ENCODE measurements at regions not wholly inside any gene's neighbourhood (a gene's known extent, or its start where the extent isn't known, plus 50 kb on each side); places are given as distances from the start of the nearest gene placed in this dataset.

GRCh38 chr3:82179291-82179690, 417.8 kb upstream of the GBE1 start:
- H3K27me3 ChIP-seq (ENCODE audit: control insufficient read depth, insufficient read depth, low read length): no peaks in the 10 kb centered on the region
- FAIRE-seq (no peak), DNase-seq (no peak)
- no peaks in the 10 kb centered on the region for H3K36me3 ChIP-seq (ENCODE audit: control insufficient read depth in 2 of 3, insufficient read depth in 3 of 3, low read length in 3 of 3)
- no peak for TF ChIP-seq CTCF (IDR thresholded peaks at IDR 0.05; ENCODE audit: borderline replicate concordance, extremely low read depth, insufficient read depth)
- H3K4me1 ChIP-seq (ENCODE audit: control insufficient read depth in 2 of 3, insufficient read depth in 2 of 3, low read depth in 1 of 3, low read length in 3 of 3): no peaks in the 10 kb centered on the region
- H3K27ac ChIP-seq (ENCODE audit: low read depth in 2 of 2, low read length in 2 of 2): no peak overlapping the region
- H3K9ac ChIP-seq (ENCODE audit: low read length in 3 of 3): no peak overlapping the region
- H3K4me3 ChIP-seq (ENCODE audit: low read length in 3 of 3): no peak overlapping the region
- intact Hi-C loops (cut with DNase I): no loop called here
- no peaks in the 10 kb centered on the region for H3K9me3 ChIP-seq (ENCODE audit: control insufficient read depth in 2 of 3, insufficient read depth in 1 of 3, low read length in 3 of 3)

- FAIRE-seq: no peak
Measured at GRCh38 chr3:82178291-82178690, 416.8 kb upstream of the GBE1 start.

GRCh38 chr3:82177774-82178173, 416.3 kb upstream of the GBE1 start:
- intact Hi-C loops (cut with DNase I): no loop called here
- no peak for TF ChIP-seq CTCF (IDR thresholded peaks at IDR 0.05; ENCODE audit: borderline replicate concordance, extremely low read depth, insufficient read depth)
- FAIRE-seq: no peak
- H3K9me3 ChIP-seq (ENCODE audit: control insufficient read depth in 2 of 3, insufficient read depth in 1 of 3, low read length in 3 of 3): no peaks in the 10 kb centered on the region
- H3K4me1 ChIP-seq (ENCODE audit: control insufficient read depth in 2 of 3, insufficient read depth in 2 of 3, low read depth in 1 of 3, low read length in 3 of 3): no peaks in the 10 kb centered on the region
- H3K27me3 ChIP-seq (ENCODE audit: control insufficient read depth, insufficient read depth, low read length): no peaks in the 10 kb centered on the region
- no peak overlapping the region for H3K9ac ChIP-seq (ENCODE audit: low read length in 3 of 3)
- no peak for DNase-seq
- no peaks in the 10 kb centered on the region for H3K36me3 ChIP-seq (ENCODE audit: control insufficient read depth in 2 of 3, insufficient read depth in 3 of 3, low read length in 3 of 3)
- H3K27ac ChIP-seq (ENCODE audit: low read depth in 2 of 2, low read length in 2 of 2): no peak overlapping the region
- no peak overlapping the region for H3K4me3 ChIP-seq (ENCODE audit: low read length in 3 of 3)

More at GRCh38 chr3:82178291-82178690, 416.8 kb upstream of the GBE1 start:
- intact Hi-C loops (cut with DNase I): no loop called here
- Histone ChIP-seq H3K36me3 (ENCODE audit: control insufficient read depth in 2 of 3, insufficient read depth in 3 of 3, low read length in 3 of 3) (no peaks in the 10 kb centered on the region), H3K4me1 (ENCODE audit: control insufficient read depth in 2 of 3, insufficient read depth in 2 of 3, low read depth in 1 of 3, low read length in 3 of 3) (no peaks in the 10 kb centered on the region), H3K27me3 (ENCODE audit: control insufficient read depth, insufficient read depth, low read length) (no peaks in the 10 kb centered on the region), H3K9ac (ENCODE audit: low read length in 3 of 3) (no peak overlapping the region), H3K9me3 (ENCODE audit: control insufficient read depth in 2 of 3, insufficient read depth in 1 of 3, low read length in 3 of 3) (no peaks in the 10 kb centered on the region), H3K4me3 (ENCODE audit: low read length in 3 of 3) (no peak overlapping the region), H3K27ac (ENCODE audit: low read depth in 2 of 2, low read length in 2 of 2) (no peak overlapping the region)
- no peak for DNase-seq
- TF ChIP-seq CTCF (IDR thresholded peaks at IDR 0.05; ENCODE audit: borderline replicate concordance, extremely low read depth, insufficient read depth): no peak

GRCh38 chr3:82165266-82165665, 403.8 kb upstream of the GBE1 start:
- Histone ChIP-seq H3K9me3 (ENCODE audit: control insufficient read depth in 2 of 3, insufficient read depth in 1 of 3, low read length in 3 of 3) (no peaks in the 10 kb centered on the region), H3K27ac (ENCODE audit: low read depth in 2 of 2, low read length in 2 of 2) (no peak overlapping the region), H3K27me3 (ENCODE audit: control insufficient read depth, insufficient read depth, low read length) (no peaks in the 10 kb centered on the region), H3K36me3 (ENCODE audit: control insufficient read depth in 2 of 3, insufficient read depth in 3 of 3, low read length in 3 of 3) (no peaks in the 10 kb centered on the region), H3K4me1 (ENCODE audit: control insufficient read depth in 2 of 3, insufficient read depth in 2 of 3, low read depth in 1 of 3, low read length in 3 of 3) (no peaks in the 10 kb centered on the region), H3K9ac (ENCODE audit: low read length in 3 of 3) (no peak overlapping the region), H3K4me3 (ENCODE audit: low read length in 3 of 3) (no peak overlapping the region)
- DNase-seq: no peak
- no peak for TF ChIP-seq CTCF (IDR thresholded peaks at IDR 0.05; ENCODE audit: borderline replicate concordance, extremely low read depth, insufficient read depth)
- no peak for FAIRE-seq
- intact Hi-C loops (cut with DNase I): no loop called here
